OCI-LY7 (cell line): ENCODE measurements at regions not wholly inside any gene's neighbourhood (a gene's known extent, or its start where the extent isn't known, plus 50 kb on each side); places are given as distances from the start of the nearest gene placed in this dataset.

Source experiments
- BruUV-seq: library from RNA; stranded (reverse); fragments of 400-500 nt; replicated peaks from 2 replicates; lab custom pipeline; 2021; lab: Mats Ljungman, UMichigan
- CTCF ChIA-PET: fragments of 300-600 bp; sonication (Branson Sonifier 250); formaldehyde crosslinking; loops from one replicate; lab custom pipeline; 2022; ENCODE audit warnings: antibody characterized with exemption; ENCODE audit not compliant: unreplicated experiment; lab: Charles Lee
- POLR2A ChIA-PET: fragments of 300-600 bp; sonication (Branson Sonifier 250); formaldehyde crosslinking; loops from one replicate; lab custom pipeline; 2022; ENCODE audit warnings: antibody characterized with exemption; lab: Charles Lee
- DNase-seq: peaks from one replicate; pipeline ENCODE4 v3.0.0-alpha.2; 2015; ENCODE audit warnings: low spot score
- H2AFZ ChIP-seq: fragments of 200-600 bp; sonication (generic), shearing (Covaris generic); 2 replicates; pipeline ENCODE4 v1.6.1; 2014; ENCODE audit warnings: mild to moderate bottlenecking, antibody characterized with exemption, low read length, moderate library complexity
- H3K27ac ChIP-seq: fragments of 200-600 bp; sonication (generic); 2 replicates; pipeline ENCODE4 v1.5.1; 2014; ENCODE audit warnings: mixed run types, low read depth, mild to moderate bottlenecking, moderate library complexity, low read length, inconsistent platforms; ENCODE audit not compliant: poor library complexity, severe bottlenecking
- H3K36me3 ChIP-seq: fragments of 200-600 bp; sonication (generic); 2 replicates; pipeline ENCODE4 v1.6.1; 2014; ENCODE audit warnings: mild to moderate bottlenecking, antibody characterized with exemption, low read length, moderate library complexity, mixed read lengths; ENCODE audit not compliant: insufficient read depth
- H3K4me1 ChIP-seq: fragments of 200-600 bp; sonication (generic); 2 replicates; pipeline ENCODE4 v1.5.1; 2014; ENCODE audit warnings: mild to moderate bottlenecking, low read length; ENCODE audit not compliant: insufficient read depth, poor library complexity, severe bottlenecking
- H3K4me2 ChIP-seq: fragments of 200-600 bp; sonication (generic); 2 replicates; pipeline ENCODE4 v1.6.1; 2014; ENCODE audit warnings: mild to moderate bottlenecking, low read length
- H3K4me3 ChIP-seq: fragments of 200-600 bp; sonication (generic); 2 replicates; pipeline ENCODE4 v1.5.1; 2014; ENCODE audit warnings: mild to moderate bottlenecking, low read depth, low read length; ENCODE audit not compliant: poor library complexity, severe bottlenecking
- H3K79me2 ChIP-seq: fragments of 200-600 bp; sonication (generic); 2 replicates; pipeline ENCODE4 v1.6.1; 2016; ENCODE audit warnings: low read depth, mild to moderate bottlenecking, low read length, moderate library complexity, mixed read lengths; ENCODE audit not compliant: insufficient read depth
- H3K9me2 ChIP-seq: fragments of 200-600 bp; sonication (generic); 2 replicates; pipeline ENCODE4 v1.6.1; 2016; ENCODE audit warnings: mild to moderate bottlenecking, low read length, mixed read lengths; ENCODE audit not compliant: insufficient read depth
- H3K9me3 ChIP-seq: fragments of 200-600 bp; sonication (generic); 2 replicates; pipeline ENCODE4 v1.6.1; 2014; ENCODE audit warnings: mild to moderate bottlenecking, mixed run types, low read length, mixed read lengths
- H4K20me1 ChIP-seq: fragments of 200-600 bp; sonication (generic); 2 replicates; pipeline ENCODE4 v1.6.1; 2014; ENCODE audit warnings: mild to moderate bottlenecking, antibody characterized with exemption, low read length, moderate library complexity, mixed read lengths; ENCODE audit not compliant: insufficient read depth
- EZH2phosphoT487 ChIP-seq: fragments of 200-600 bp; sonication (generic); IDR thresholded peaks from 2 replicates; pipeline ENCODE4 v1.6.1; 2018; ENCODE audit warnings: low read depth, borderline replicate concordance, mild to moderate bottlenecking, mixed run types, antibody characterized with exemption, low read length, moderate library complexity, mixed read lengths
- intact Hi-C: fragments of 100-400 bp; cut with micrococcal nuclease; formaldehyde crosslinking; loops from one replicate; pipeline ENCODE4 v1.10.0; 2022; ENCODE audit not compliant: unreplicated experiment
- TF ChIP-seq, protein P1 (sequence below): fragments of 200-600 bp; sonication (generic); conservative IDR thresholded peaks from 2 replicates; pipeline ENCODE4 v1.5.1; 2014; ENCODE audit warnings: mild to moderate bottlenecking, antibody characterized with exemption, low read length, moderate library complexity, mixed read lengths

DNA sequence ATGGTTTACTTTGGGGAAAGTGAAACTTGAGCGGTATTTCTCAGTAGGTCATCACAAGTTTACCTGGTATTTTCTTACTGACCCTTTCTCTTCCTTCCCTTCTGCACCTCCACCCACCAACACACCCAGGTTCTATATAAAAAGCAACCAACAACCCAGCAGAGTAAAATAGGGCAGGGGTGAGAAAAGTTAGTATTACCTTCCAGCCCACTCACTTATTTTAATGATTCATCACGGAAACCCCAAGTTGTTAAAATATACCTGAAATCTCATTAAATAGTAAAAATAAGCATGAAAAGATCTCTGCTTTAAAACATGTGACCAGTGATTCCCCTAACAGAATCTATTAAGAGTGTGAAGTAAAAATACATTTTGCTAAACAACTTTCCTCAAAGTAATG is 306.1 kb downstream of the ZEB2 start:
- H3K36me3 ChIP-seq = peaks cover 12% of the 10 kb centered on the region; the same call in 1 of the 2 replicates
- peaks cover 11% of the 10 kb centered on the region for H3K4me1 ChIP-seq
- TF ChIP-seq EZH2phosphoT487 = no peak
- TF ChIP-seq, protein P1, sequence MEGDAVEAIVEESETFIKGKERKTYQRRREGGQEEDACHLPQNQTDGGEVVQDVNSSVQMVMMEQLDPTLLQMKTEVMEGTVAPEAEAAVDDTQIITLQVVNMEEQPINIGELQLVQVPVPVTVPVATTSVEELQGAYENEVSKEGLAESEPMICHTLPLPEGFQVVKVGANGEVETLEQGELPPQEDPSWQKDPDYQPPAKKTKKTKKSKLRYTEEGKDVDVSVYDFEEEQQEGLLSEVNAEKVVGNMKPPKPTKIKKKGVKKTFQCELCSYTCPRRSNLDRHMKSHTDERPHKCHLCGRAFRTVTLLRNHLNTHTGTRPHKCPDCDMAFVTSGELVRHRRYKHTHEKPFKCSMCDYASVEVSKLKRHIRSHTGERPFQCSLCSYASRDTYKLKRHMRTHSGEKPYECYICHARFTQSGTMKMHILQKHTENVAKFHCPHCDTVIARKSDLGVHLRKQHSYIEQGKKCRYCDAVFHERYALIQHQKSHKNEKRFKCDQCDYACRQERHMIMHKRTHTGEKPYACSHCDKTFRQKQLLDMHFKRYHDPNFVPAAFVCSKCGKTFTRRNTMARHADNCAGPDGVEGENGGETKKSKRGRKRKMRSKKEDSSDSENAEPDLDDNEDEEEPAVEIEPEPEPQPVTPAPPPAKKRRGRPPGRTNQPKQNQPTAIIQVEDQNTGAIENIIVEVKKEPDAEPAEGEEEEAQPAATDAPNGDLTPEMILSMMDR = no peak
- intact Hi-C loops = no loop called here
- BruUV-seq = no TSS peak
- H3K79me2 ChIP-seq = no peaks in the 10 kb centered on the region
- no peak overlapping the region for H3K27ac ChIP-seq
- H3K4me3 ChIP-seq = no peak overlapping the region
- no peaks in the 10 kb centered on the region for H3K9me3 ChIP-seq
- CTCF ChIA-PET = no interaction called here
- H3K9me2 ChIP-seq = no peaks in the 10 kb centered on the region; the same call in 1 of the 2 replicates
- H4K20me1 ChIP-seq = no peaks in the 10 kb centered on the region
- peak overlapping the region; percentile 18; the same call in 1 of the 2 replicates for H3K4me2 ChIP-seq
- no peak overlapping the region for H2AFZ ChIP-seq
- no peak for DNase-seq
- POLR2A ChIA-PET = interaction anchor here (0.6 to 2.6 kb wide), 7 partner anchors 8 to 308 kb away, joined by 3 to 7 read pairs (median 4); no protein-coding TSS in a partner anchor

DNA sequence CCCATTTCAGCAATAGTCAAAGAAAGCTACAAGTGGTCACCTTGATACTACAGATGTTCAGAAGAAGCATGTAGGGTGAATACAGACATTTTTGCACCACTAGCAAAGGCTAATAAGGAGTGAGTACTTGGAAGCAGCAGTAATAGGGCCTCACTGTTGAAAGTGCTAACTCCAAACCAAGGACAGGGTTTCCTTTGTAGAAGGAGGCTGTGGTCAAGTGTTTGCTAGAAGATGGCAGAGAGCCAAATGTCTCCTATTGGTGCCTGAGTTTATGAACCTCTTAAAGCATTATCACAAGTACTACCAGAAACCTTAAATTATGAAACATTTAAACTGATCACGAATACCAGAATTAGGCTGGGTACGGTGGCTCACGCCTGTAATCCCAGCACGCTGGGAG is 308.1 kb downstream of the ZEB2 start:
- Histone ChIP-seq H3K9me3 (no peaks in the 10 kb centered on the region), H3K27ac (no peak overlapping the region), H4K20me1 (no peaks in the 10 kb centered on the region), H3K36me3 (peaks cover 19% of the 10 kb centered on the region; the same call in 1 of the 2 replicates), H3K9me2 (no peaks in the 10 kb centered on the region; the same call in 1 of the 2 replicates), H3K79me2 (no peaks in the 10 kb centered on the region), H2AFZ (no peak overlapping the region), H3K4me3 (no peak overlapping the region), H3K4me1 (peaks cover 11% of the 10 kb centered on the region), H3K4me2 (no peak overlapping the region)
- intact Hi-C loops = no loop called here
- no TSS peak for BruUV-seq
- ChIA-PET POLR2A (interaction anchor here (0.7 to 0.9 kb wide), 3 partner anchors 28 to 994 kb away, joined by 3 to 7 read pairs (median 4); no protein-coding TSS in a partner anchor), CTCF (no interaction called here)
- no peak for DNase-seq
- TF ChIP-seq EZH2phosphoT487 = no peak
- TF ChIP-seq, protein P1 = no peak

DNA sequence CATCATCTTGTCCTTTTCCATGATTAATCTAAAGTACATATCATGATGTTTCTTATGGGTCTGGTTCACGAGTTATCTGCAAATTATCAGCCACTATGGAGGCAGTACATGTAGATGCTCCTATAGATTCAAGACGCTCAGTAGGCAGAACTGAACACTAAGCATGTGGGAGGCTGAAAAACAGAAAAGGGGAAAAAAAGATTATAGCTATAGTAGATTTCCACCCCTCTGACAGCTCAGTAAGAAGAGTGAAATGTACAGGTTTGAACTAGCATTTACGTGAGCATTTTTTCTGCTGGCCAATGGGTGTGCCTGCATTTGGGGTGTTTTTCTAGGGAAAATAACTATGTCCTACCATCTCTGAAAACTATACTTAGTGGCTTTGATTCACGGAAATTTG is 308.9 kb downstream of the ZEB2 start:
- BruUV-seq = no TSS peak
- TF ChIP-seq EZH2phosphoT487 = no peak
- TF ChIP-seq, protein P1 = no peak
- Histone ChIP-seq H3K27ac (no peak overlapping the region), H4K20me1 (no peaks in the 10 kb centered on the region), H3K79me2 (no peaks in the 10 kb centered on the region), H3K4me3 (no peak overlapping the region), H2AFZ (no peak overlapping the region), H3K9me3 (no peaks in the 10 kb centered on the region), H3K36me3 (peaks cover 19% of the 10 kb centered on the region; the same call in 1 of the 2 replicates), H3K4me2 (no peak overlapping the region), H3K9me2 (no peaks in the 10 kb centered on the region; the same call in 1 of the 2 replicates), H3K4me1 (peaks cover 4% of the 10 kb centered on the region)
- intact Hi-C loops = no loop called here
- ChIA-PET POLR2A (interaction anchor here (0.7 to 0.9 kb wide), 2 partner anchors 29 to 258 kb away, joined by 4 to 7 read pairs; no protein-coding TSS in a partner anchor), CTCF (no interaction called here)
- no peak for DNase-seq
